ENCODE measurements at regions not wholly inside any gene's neighbourhood (a gene's known extent, or its start where the extent isn't known, plus 50 kb on each side); places are given as distances from the start of the nearest gene placed in this dataset.
"Not testable (repeated sequence)": the region's sequence is repeated elsewhere in the genome, so short reads cannot be mapped to it uniquely, and the experiment has no call there.

GRCh38 chr6:9131201-9131600 is 695.9 kb upstream of the SLC35B3 start:
- no peak overlapping the region for H3K27ac ChIP-seq (ENCODE audit: low read depth in 1 of 2, low read length in 2 of 2)
- H3K4me3 ChIP-seq (ENCODE audit: low read depth in 1 of 3, low read length in 3 of 3), result no peak overlapping the region
- no peak for TF ChIP-seq RAD21 (IDR thresholded peaks at IDR 0.05)
- no peak for TF ChIP-seq FOXA1 (IDR thresholded peaks at IDR 0.05)

DNA sequence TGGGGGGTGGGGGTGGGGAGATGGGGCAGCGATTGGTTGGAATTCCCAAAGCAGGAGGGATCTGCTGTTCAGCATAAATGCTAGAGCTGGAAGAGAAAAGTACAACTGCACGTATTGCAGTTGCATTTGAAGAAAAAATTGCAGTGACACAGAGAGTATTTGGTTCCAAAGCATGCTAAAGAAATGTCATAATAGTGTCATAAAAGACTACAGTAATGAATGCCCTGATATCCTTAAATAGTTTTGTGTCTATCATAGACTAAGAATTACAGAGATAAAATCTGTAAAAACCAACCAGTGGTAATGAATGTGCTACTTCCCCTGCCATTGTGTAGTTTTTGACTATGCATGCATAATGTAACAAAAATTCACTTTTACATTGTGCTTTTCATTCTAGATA is 693.6 kb upstream of the SLC35B3 start:
- peaks cover 0 to 5% (median 0%) of the 10 kb centered on the region in 4 donors for H3K4me1 ChIP-seq (ENCODE audit: control insufficient read depth in 4 of 4, insufficient read depth in 4 of 4, low read length in 3 of 4)
- H3K9ac ChIP-seq (ENCODE audit: low read depth in 1 of 2, low read length in 2 of 2), result no peak overlapping the region
- TF ChIP-seq FOXA2 (IDR thresholded peaks at IDR 0.05), result no peak
- TF ChIP-seq HNF4G (IDR thresholded peaks at IDR 0.05), result no peak
- no peak for TF ChIP-seq RAD21 (IDR thresholded peaks at IDR 0.05)
- no peak for TF ChIP-seq JUND (IDR thresholded peaks at IDR 0.05)
- TF ChIP-seq EGR1 (IDR thresholded peaks at IDR 0.05; ENCODE audit: low read depth in 2 of 2), result no peak
- no peak for TF ChIP-seq FOXA1 (IDR thresholded peaks at IDR 0.05)
- H3K4me3 ChIP-seq (ENCODE audit: low read depth in 1 of 3, low read length in 3 of 3), result no peak overlapping the region
- no peak for DNase-seq (ENCODE audit: low spot score)
- no peak overlapping the region for H3K27ac ChIP-seq (ENCODE audit: low read depth in 1 of 2, low read length in 2 of 2)
- 80% methylated on average over 2 of the region's 2 CpGs for WGBS
- no peaks in the 10 kb centered on the region for H3K27me3 ChIP-seq (ENCODE audit: control insufficient read depth in 4 of 4, insufficient read depth in 4 of 4, low read length in 3 of 4)
- H3K9me3 ChIP-seq (ENCODE audit: control insufficient read depth in 4 of 4, low read length in 3 of 4), result no peaks in the 10 kb centered on the region
- H3K36me3 ChIP-seq (ENCODE audit: control insufficient read depth in 4 of 4, insufficient read depth in 3 of 4, low read depth in 1 of 4, low read length in 3 of 4), result no peaks in the 10 kb centered on the region

More at GRCh38 chr6:9131201-9131600, 695.9 kb upstream of the SLC35B3 start:
- no peak for DNase-seq (ENCODE audit: low spot score)
- WGBS, result 62% methylated on average over 3 of the region's 3 CpGs
- H3K27me3 ChIP-seq (ENCODE audit: control insufficient read depth in 4 of 4, insufficient read depth in 4 of 4, low read length in 3 of 4), result no peaks in the 10 kb centered on the region
- H3K9ac ChIP-seq (ENCODE audit: low read depth in 1 of 2, low read length in 2 of 2), result no peak overlapping the region
- no peaks in the 10 kb centered on the region for H3K9me3 ChIP-seq (ENCODE audit: control insufficient read depth in 4 of 4, low read length in 3 of 4)
- no peaks in the 10 kb centered on the region for H3K36me3 ChIP-seq (ENCODE audit: control insufficient read depth in 4 of 4, insufficient read depth in 3 of 4, low read depth in 1 of 4, low read length in 3 of 4)
- H3K4me1 ChIP-seq (ENCODE audit: control insufficient read depth in 4 of 4, insufficient read depth in 4 of 4, low read length in 3 of 4), result peaks cover 0 to 5% (median 0%) of the 10 kb centered on the region in 4 donors

GRCh38 chr6:9126878-9127560 is 691.7 kb upstream of the SLC35B3 start:
- no peak for DNase-seq (ENCODE audit: low spot score)
- Histone ChIP-seq H3K9ac (ENCODE audit: low read depth in 1 of 2, low read length in 2 of 2) (no peak overlapping the region), H3K27ac (ENCODE audit: low read depth in 1 of 2, low read length in 2 of 2) (no peak overlapping the region), H3K4me1 (ENCODE audit: control insufficient read depth in 4 of 4, insufficient read depth in 4 of 4, low read length in 3 of 4) (peaks cover 0 to 5% (median 0%) of the 10 kb centered on the region in 4 donors), H3K36me3 (ENCODE audit: control insufficient read depth in 4 of 4, insufficient read depth in 3 of 4, low read depth in 1 of 4, low read length in 3 of 4) (no peaks in the 10 kb centered on the region), H3K27me3 (ENCODE audit: control insufficient read depth in 4 of 4, insufficient read depth in 4 of 4, low read length in 3 of 4) (no peaks in the 10 kb centered on the region), H3K4me3 (ENCODE audit: low read depth in 1 of 3, low read length in 3 of 3) (no peak overlapping the region), H3K9me3 (ENCODE audit: control insufficient read depth in 4 of 4, low read length in 3 of 4) (no peaks in the 10 kb centered on the region)
- WGBS, result 87% methylated on average over 10 of the region's 10 CpGs
- TF ChIP-seq SP1 (IDR thresholded peaks at IDR 0.05) (no peak), EGR1 (IDR thresholded peaks at IDR 0.05; ENCODE audit: low read depth in 2 of 2) (no peak), TAF1 (conservative IDR thresholded peaks at IDR 0.05) (no peak), NR2F2 (IDR thresholded peaks at IDR 0.05) (no peak), RXRA (IDR thresholded peaks at IDR 0.05) (no peak), YY1 (IDR thresholded peaks at IDR 0.05) (no peak), FOXA1 (IDR thresholded peaks at IDR 0.05) (no peak), FOXA2 (IDR thresholded peaks at IDR 0.05) (no peak), HNF4G (IDR thresholded peaks at IDR 0.05) (no peak)
- TF ChIP-seq, protein P1, sequence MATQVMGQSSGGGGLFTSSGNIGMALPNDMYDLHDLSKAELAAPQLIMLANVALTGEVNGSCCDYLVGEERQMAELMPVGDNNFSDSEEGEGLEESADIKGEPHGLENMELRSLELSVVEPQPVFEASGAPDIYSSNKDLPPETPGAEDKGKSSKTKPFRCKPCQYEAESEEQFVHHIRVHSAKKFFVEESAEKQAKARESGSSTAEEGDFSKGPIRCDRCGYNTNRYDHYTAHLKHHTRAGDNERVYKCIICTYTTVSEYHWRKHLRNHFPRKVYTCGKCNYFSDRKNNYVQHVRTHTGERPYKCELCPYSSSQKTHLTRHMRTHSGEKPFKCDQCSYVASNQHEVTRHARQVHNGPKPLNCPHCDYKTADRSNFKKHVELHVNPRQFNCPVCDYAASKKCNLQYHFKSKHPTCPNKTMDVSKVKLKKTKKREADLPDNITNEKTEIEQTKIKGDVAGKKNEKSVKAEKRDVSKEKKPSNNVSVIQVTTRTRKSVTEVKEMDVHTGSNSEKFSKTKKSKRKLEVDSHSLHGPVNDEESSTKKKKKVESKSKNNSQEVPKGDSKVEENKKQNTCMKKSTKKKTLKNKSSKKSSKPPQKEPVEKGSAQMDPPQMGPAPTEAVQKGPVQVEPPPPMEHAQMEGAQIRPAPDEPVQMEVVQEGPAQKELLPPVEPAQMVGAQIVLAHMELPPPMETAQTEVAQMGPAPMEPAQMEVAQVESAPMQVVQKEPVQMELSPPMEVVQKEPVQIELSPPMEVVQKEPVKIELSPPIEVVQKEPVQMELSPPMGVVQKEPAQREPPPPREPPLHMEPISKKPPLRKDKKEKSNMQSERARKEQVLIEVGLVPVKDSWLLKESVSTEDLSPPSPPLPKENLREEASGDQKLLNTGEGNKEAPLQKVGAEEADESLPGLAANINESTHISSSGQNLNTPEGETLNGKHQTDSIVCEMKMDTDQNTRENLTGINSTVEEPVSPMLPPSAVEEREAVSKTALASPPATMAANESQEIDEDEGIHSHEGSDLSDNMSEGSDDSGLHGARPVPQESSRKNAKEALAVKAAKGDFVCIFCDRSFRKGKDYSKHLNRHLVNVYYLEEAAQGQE (IDR thresholded peaks at IDR 0.05), result no peak
- TF ChIP-seq, protein P2, sequence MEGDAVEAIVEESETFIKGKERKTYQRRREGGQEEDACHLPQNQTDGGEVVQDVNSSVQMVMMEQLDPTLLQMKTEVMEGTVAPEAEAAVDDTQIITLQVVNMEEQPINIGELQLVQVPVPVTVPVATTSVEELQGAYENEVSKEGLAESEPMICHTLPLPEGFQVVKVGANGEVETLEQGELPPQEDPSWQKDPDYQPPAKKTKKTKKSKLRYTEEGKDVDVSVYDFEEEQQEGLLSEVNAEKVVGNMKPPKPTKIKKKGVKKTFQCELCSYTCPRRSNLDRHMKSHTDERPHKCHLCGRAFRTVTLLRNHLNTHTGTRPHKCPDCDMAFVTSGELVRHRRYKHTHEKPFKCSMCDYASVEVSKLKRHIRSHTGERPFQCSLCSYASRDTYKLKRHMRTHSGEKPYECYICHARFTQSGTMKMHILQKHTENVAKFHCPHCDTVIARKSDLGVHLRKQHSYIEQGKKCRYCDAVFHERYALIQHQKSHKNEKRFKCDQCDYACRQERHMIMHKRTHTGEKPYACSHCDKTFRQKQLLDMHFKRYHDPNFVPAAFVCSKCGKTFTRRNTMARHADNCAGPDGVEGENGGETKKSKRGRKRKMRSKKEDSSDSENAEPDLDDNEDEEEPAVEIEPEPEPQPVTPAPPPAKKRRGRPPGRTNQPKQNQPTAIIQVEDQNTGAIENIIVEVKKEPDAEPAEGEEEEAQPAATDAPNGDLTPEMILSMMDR (IDR thresholded peaks at IDR 0.05; ENCODE audit: low read depth, low read length, missing input control), result no peak

DNA sequence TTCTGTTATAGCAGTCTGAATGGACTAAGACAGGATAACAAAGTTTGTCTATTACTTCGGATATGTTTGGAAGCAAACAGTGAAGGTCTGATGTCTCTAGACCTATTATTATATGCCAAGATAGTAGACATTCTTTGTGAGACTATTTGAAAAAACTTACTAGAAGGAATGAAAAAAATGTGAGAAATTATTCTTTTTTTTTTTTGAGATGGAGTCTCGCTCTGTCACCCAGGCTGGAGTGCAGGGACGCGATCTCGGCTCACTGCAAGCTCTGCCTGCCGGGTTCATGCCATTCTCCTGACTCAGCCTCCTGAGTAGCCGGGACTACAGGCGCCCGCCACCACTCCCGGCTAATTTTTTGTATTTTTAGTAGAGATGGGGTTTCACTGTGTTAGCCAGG is 690.7 kb upstream of the SLC35B3 start:
- H3K9me3 ChIP-seq (ENCODE audit: control insufficient read depth in 4 of 4, low read length in 3 of 4); H3K36me3 ChIP-seq (ENCODE audit: control insufficient read depth in 4 of 4, insufficient read depth in 3 of 4, low read depth in 1 of 4, low read length in 3 of 4); DNase-seq (ENCODE audit: low spot score); H3K27me3 ChIP-seq (ENCODE audit: control insufficient read depth in 4 of 4, insufficient read depth in 4 of 4, low read length in 3 of 4); H3K27ac ChIP-seq (ENCODE audit: low read depth in 1 of 2, low read length in 2 of 2); H3K4me1 ChIP-seq (ENCODE audit: control insufficient read depth in 4 of 4, insufficient read depth in 4 of 4, low read length in 3 of 4); H3K4me3 ChIP-seq (ENCODE audit: low read depth in 1 of 3, low read length in 3 of 3); H3K9ac ChIP-seq (ENCODE audit: low read depth in 1 of 2, low read length in 2 of 2): not testable (repeated sequence)
- 95% methylated on average over 10 of the region's 10 CpGs for WGBS

Data from liver (tissue), 8 donors.